Lower leg skin (tissue), 3 donors: ENCODE measurements at regions not wholly inside any gene's neighbourhood (a gene's known extent, or its start where the extent isn't known, plus 50 kb on each side); places are given as distances from the start of the nearest gene placed in this dataset.

Source experiments
- POLR2A ChIP-seq, 2 donors: fragments of 450-650 bp; IDR thresholded peaks; one replicate each; pipeline ENCODE4 v1.6.1; 2016 to 2017; ENCODE audit warnings: antibody characterized with exemption in 2 of 2, mild to moderate bottlenecking in 1 of 2, moderate library complexity in 1 of 2
- TF ChIP-seq, protein P1 (sequence below), 3 donors: fragments of 450-650 bp; IDR thresholded peaks; one replicate each; pipeline ENCODE4 v1.5.1; 2016; ENCODE audit warnings: antibody characterized with exemption in 3 of 3, mild to moderate bottlenecking in 3 of 3, moderate library complexity in 2 of 3

DNA sequence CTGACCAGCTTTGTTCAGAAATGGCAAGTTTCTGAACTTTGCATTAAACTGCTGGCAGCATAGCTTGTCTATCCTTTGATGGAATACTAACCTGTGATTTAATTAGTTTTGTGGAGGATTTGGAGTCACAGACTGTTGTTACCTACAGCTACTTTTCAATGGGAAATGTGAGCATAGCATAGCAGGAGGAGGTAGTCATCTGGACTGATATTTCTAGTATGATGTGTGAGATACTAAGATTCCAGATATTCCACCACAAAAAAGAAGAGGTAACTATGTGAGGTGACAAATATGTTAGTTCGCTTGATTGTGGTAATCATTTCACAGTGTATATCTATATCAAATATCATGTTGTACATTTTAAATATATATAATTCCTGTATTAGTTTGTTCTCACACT, 833.0 kb downstream of the SLC6A15 start:
- TF ChIP-seq, protein P1, sequence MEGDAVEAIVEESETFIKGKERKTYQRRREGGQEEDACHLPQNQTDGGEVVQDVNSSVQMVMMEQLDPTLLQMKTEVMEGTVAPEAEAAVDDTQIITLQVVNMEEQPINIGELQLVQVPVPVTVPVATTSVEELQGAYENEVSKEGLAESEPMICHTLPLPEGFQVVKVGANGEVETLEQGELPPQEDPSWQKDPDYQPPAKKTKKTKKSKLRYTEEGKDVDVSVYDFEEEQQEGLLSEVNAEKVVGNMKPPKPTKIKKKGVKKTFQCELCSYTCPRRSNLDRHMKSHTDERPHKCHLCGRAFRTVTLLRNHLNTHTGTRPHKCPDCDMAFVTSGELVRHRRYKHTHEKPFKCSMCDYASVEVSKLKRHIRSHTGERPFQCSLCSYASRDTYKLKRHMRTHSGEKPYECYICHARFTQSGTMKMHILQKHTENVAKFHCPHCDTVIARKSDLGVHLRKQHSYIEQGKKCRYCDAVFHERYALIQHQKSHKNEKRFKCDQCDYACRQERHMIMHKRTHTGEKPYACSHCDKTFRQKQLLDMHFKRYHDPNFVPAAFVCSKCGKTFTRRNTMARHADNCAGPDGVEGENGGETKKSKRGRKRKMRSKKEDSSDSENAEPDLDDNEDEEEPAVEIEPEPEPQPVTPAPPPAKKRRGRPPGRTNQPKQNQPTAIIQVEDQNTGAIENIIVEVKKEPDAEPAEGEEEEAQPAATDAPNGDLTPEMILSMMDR (IDR thresholded peaks at IDR 0.05), result no peak
- TF ChIP-seq POLR2A (IDR thresholded peaks at IDR 0.05), result no peak
